Body of pancreas (tissue), 4 donors: ENCODE measurements at regions not wholly inside any gene's neighbourhood (a gene's known extent, or its start where the extent isn't known, plus 50 kb on each side); places are given as distances from the start of the nearest gene placed in this dataset.

Source experiments
- ATAC-seq: fragments of 150-250 bp; one replicate; pipeline ENCODE4 v1.9.1; 2016
- DNase-seq, 4 donors: peaks; one replicate each; pipeline ENCODE4 v3.0.0-alpha.2; 2019
- H3K27ac ChIP-seq, 4 donors: fragments of 200-600 bp; sonication (generic); 1 replicate in 3 of 4; 2 replicates in 1 of 4; pipeline versions ENCODE4 v1.5.1 to v1.6.1; 2016 to 2019; ENCODE audit warnings: mild to moderate bottlenecking in 1 of 4, mixed read lengths in 1 of 4, moderate library complexity in 1 of 4
- H3K27me3 ChIP-seq, 2 donors: fragments of 200-600 bp; sonication (generic); one replicate each; pipeline ENCODE4 v1.6.0; 2016; ENCODE audit warnings: mild to moderate bottlenecking in 1 of 2
- H3K36me3 ChIP-seq, 2 donors: fragments of 200-600 bp; sonication (generic); replicated peaks in 1 of 2; 2 replicates each; pipeline ENCODE4 v1.5.1; 2016; ENCODE audit warnings: low read depth in 2 of 2; ENCODE audit not compliant: insufficient read depth in 1 of 2
- H3K4me1 ChIP-seq: fragments of 200-600 bp; sonication (generic); one replicate; pipeline ENCODE4 v1.6.0; 2016
- H3K4me3 ChIP-seq, 2 donors: fragments of 200-600 bp; sonication (generic); 1 replicate in 1 of 2; 2 replicates in 1 of 2; pipeline ENCODE4 v1.5.1; 2016 to 2019
- H3K9me3 ChIP-seq, 3 donors: fragments of 200-600 bp; sonication (generic); 1 replicate in 2 of 3; 2 replicates in 1 of 3; pipeline ENCODE4 v1.5.1; 2016
- POLR2A ChIP-seq, 3 donors: fragments of 450-650 bp; IDR thresholded peaks; one replicate each; pipeline ENCODE4 v1.6.1; 2016; ENCODE audit warnings: antibody characterized with exemption in 3 of 3, mild to moderate bottlenecking in 2 of 3
- WGBS, 2 donors: methylation state at CpG; one replicate each; pipeline ENCODE4 v1.1.5; 2017; 5-methylcytosine and 5-hydroxymethylcytosine counted together
- intact Hi-C: fragments of 100-400 bp; cut with DNase I; formaldehyde crosslinking; loops from one replicate; pipeline ENCODE4 v1.15.1; 2023
- TF ChIP-seq, protein P1 (sequence below), 7 experiments: fragments of 450-650 bp in 4 of 7; fragments of 200-600 bp in 3 of 7; sonication (generic) in 3 of 7; IDR thresholded peaks; one replicate each; pipeline ENCODE4 v1.5.1; 2016 to 2019; ENCODE audit warnings: antibody characterized with exemption in 7 of 7

DNA sequence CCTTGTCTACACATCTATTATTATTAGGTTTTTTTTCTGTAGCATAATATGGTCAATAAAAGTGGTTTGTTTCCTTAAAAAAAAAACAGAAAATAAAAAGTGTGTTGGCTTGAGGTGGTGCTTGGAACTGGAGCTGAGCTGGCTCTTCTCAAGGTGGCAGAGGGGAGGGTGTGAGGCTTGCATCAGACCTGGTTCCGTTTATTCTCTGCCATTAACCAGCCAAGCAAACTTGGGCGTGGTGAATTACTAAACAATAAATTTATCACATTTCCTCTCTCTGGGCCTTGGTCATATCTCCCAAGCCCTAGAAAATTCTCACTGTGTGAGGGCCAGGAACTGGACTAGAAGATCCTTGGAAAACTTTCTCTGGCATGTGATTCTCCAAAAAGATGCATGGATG lies 427.5 kb upstream of the MKI67 start:
- H3K27me3 ChIP-seq, result no peaks in the 10 kb centered on the region
- TF ChIP-seq POLR2A (IDR thresholded peaks at IDR 0.05), result no peak
- TF ChIP-seq, protein P1, sequence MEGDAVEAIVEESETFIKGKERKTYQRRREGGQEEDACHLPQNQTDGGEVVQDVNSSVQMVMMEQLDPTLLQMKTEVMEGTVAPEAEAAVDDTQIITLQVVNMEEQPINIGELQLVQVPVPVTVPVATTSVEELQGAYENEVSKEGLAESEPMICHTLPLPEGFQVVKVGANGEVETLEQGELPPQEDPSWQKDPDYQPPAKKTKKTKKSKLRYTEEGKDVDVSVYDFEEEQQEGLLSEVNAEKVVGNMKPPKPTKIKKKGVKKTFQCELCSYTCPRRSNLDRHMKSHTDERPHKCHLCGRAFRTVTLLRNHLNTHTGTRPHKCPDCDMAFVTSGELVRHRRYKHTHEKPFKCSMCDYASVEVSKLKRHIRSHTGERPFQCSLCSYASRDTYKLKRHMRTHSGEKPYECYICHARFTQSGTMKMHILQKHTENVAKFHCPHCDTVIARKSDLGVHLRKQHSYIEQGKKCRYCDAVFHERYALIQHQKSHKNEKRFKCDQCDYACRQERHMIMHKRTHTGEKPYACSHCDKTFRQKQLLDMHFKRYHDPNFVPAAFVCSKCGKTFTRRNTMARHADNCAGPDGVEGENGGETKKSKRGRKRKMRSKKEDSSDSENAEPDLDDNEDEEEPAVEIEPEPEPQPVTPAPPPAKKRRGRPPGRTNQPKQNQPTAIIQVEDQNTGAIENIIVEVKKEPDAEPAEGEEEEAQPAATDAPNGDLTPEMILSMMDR (IDR thresholded peaks at IDR 0.05), result no peak
- no peaks in the 10 kb centered on the region for H3K9me3 ChIP-seq
- ATAC-seq (no peak), DNase-seq (no peak)
- H3K4me3 ChIP-seq, result no peak overlapping the region
- H3K36me3 ChIP-seq, result no peaks in the 10 kb centered on the region
- intact Hi-C loops, result no loop called here
- H3K27ac ChIP-seq, result no peak overlapping the region
- 33 to 46% methylated on average over 2 of the region's 2 CpGs for WGBS, 2 donors
- no peaks in the 10 kb centered on the region for H3K4me1 ChIP-seq

DNA sequence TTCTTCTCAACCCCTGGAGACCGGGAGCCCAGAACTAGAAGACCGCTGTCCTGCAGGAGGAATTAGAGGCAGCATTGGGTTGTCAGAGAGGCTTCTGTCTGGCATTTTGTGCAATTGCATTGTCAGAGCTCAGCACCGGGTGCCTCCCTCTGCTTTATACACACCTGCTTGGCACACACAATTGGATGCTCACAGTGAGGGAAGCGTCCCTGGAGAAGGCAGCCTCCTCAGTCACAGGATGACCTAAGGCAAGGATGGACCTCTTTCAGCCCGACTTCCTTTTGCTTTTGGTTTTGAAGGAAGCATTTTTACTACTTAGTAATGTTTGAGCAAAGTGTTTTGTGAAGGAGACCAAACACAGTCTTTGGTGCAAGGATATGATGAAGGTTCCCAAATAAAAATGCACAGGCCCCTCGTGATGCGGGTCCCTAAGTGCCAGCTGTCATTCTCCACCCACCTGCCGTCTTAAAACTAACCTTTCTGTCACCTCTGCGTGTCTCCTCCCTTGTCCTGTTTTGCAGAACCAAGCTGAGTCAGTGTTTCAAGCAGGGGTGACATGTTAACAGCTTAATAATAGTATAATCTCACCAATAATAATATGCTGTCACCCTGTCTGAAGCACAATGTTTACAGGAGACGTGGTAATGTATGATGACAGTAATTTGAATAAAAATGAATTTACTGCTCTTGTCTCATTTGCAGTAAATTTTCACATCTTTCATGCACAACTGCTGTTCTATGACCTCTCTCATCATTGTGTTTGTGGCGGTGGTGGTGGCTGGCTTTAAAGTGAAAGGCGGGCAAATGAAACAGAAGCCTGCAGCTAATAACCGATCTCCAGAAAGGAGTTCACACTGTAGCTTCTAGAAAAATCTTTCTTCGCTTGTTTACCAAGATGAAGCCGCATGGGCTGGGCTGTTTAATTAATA lies 430.2 kb upstream of the MKI67 start:
- H3K27me3 ChIP-seq, result no peaks in the 10 kb centered on the region
- H3K36me3 ChIP-seq, result no peaks in the 10 kb centered on the region
- ATAC-seq (no peak), DNase-seq (no peak)
- TF ChIP-seq POLR2A (IDR thresholded peaks at IDR 0.05), result no peak
- TF ChIP-seq, protein P1 (IDR thresholded peaks at IDR 0.05), result no peak
- H3K4me3 ChIP-seq, result no peak overlapping the region
- intact Hi-C loops, result no loop called here
- no peaks in the 10 kb centered on the region for H3K4me1 ChIP-seq
- no peaks in the 10 kb centered on the region for H3K9me3 ChIP-seq
- H3K27ac ChIP-seq, result no peak overlapping the region
- WGBS, 2 donors, result 49 to 54% methylated on average over 15 of the region's 15 CpGs

GRCh38 chr10:128557149-128557710 lies 431.0 kb upstream of the MKI67 start:
- H3K4me1 ChIP-seq, result no peaks in the 10 kb centered on the region
- 62 to 63% methylated on average over 12 of the region's 12 CpGs for WGBS, 2 donors
- ATAC-seq (no peak), DNase-seq (no peak)
- no peak overlapping the region for H3K4me3 ChIP-seq
- no peaks in the 10 kb centered on the region for H3K27me3 ChIP-seq
- H3K27ac ChIP-seq, result no peak overlapping the region
- no peaks in the 10 kb centered on the region for H3K36me3 ChIP-seq
- no peaks in the 10 kb centered on the region for H3K9me3 ChIP-seq
- TF ChIP-seq, protein P1 (IDR thresholded peaks at IDR 0.05), result no peak
- TF ChIP-seq POLR2A (IDR thresholded peaks at IDR 0.05), result no peak
- intact Hi-C loops, result no loop called here

GRCh38 chr10:128560406-128560805 lies 434.2 kb upstream of the MKI67 start:
- intact Hi-C loops, result no loop called here
- no peaks in the 10 kb centered on the region for H3K27me3 ChIP-seq
- no peak overlapping the region for H3K27ac ChIP-seq
- TF ChIP-seq, protein P1 (IDR thresholded peaks at IDR 0.05), result no peak
- TF ChIP-seq POLR2A (IDR thresholded peaks at IDR 0.05), result no peak
- ATAC-seq (no peak), DNase-seq (no peak)
- H3K36me3 ChIP-seq, result no peaks in the 10 kb centered on the region
- no peaks in the 10 kb centered on the region for H3K9me3 ChIP-seq
- no peak overlapping the region for H3K4me3 ChIP-seq
- WGBS, 2 donors, result 41 to 44% methylated on average over 1 of the region's 1 CpG
- no peaks in the 10 kb centered on the region for H3K4me1 ChIP-seq
